Right cardiac atrium (tissue), 5 donors: ENCODE measurements at regions not wholly inside any gene's neighbourhood (a gene's known extent, or its start where the extent isn't known, plus 50 kb on each side); places are given as distances from the start of the nearest gene placed in this dataset.
A peak's percentile ranks its signal among the peaks of the same experiment; 100 is the strongest.

Experiments used
- ATAC-seq, 2 donors: fragments of 200-7000 bp; cut with Tn5 transposase; one replicate each; pipeline versions ENCODE4 v1.8.0 to v1.9.1; 2020; ENCODE audit warnings: moderate library complexity in 2 of 2, mild to moderate bottlenecking in 1 of 2
- DNase-seq, 3 donors: peaks; one replicate each; pipeline ENCODE4 v3.0.0-alpha.2; 2020
- H3K27ac ChIP-seq: one replicate; pipeline ENCODE4 v1.5.1; 2013; ENCODE audit warnings: mild to moderate bottlenecking, low read length, control low read depth, moderate library complexity
- H3K27me3 ChIP-seq: one replicate; pipeline ENCODE4 v1.6.1; 2013; ENCODE audit not compliant: control insufficient read depth, insufficient read depth
- H3K4me1 ChIP-seq: one replicate; pipeline ENCODE4 v1.6.1; 2013; ENCODE audit warnings: low read length; ENCODE audit not compliant: control insufficient read depth, insufficient read depth
- H3K4me3 ChIP-seq: one replicate; pipeline ENCODE4 v1.5.1; 2013; ENCODE audit warnings: low read length, control low read depth
- H3K9me3 ChIP-seq: one replicate; pipeline ENCODE4 v1.6.1; 2013; ENCODE audit warnings: low read length; ENCODE audit not compliant: control insufficient read depth
- WGBS: extraction: QIAGEN DNeasy Blood & Tissue Kit; methylation state at CpG from one replicate; pipeline ENCODE4 v1.1.7; 2013; 5-methylcytosine and 5-hydroxymethylcytosine counted together
- intact Hi-C, 4 donors: fragments of 100-400 bp; cut with DNase I; formaldehyde crosslinking; loops; one replicate each; pipeline versions ENCODE4 v1.11.0 to v1.14.0; 2022 to 2023
- donor health status: healthy with polysubstance abuse.
- donor health status: DM: no; HTN: yes; CAD: no.
- donor health status: DM: no; HTN: no; CAD: no.
- donor health status: DM: no; HTN: yes; CAD: no; lungs with severe emphysema.
- donor health status: DM: yes; HTN: yes; CAD: no.

DNA sequence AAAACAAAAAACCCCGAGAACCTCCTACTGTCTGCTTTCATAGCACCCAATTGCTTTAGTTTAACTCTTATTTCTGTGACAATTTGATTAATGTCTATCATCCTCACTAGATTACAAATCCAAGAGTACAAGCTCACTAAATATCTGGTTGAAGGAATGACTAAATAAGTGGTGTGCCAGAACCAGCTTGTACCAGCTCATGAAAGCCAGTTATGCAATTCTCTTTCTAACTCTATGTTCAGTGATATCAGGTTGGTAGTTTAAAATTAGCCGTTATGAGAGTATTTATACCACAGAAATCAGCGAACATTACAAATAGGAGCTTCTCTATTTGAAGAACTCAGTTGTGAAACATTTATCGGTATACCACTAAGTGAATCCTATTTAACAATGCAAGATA is 137.2 kb upstream of the MITF start:
- H3K27ac ChIP-seq, result no peak overlapping the region
- DNase-seq (no peak), ATAC-seq (no peak)
- no peaks in the 10 kb centered on the region for H3K27me3 ChIP-seq
- no peaks in the 10 kb centered on the region for H3K4me1 ChIP-seq
- 85% methylated on average over 4 of the region's 4 CpGs for WGBS
- intact Hi-C loops, result no loop called here
- no peaks in the 10 kb centered on the region for H3K9me3 ChIP-seq
- H3K4me3 ChIP-seq, result no peak overlapping the region

DNA sequence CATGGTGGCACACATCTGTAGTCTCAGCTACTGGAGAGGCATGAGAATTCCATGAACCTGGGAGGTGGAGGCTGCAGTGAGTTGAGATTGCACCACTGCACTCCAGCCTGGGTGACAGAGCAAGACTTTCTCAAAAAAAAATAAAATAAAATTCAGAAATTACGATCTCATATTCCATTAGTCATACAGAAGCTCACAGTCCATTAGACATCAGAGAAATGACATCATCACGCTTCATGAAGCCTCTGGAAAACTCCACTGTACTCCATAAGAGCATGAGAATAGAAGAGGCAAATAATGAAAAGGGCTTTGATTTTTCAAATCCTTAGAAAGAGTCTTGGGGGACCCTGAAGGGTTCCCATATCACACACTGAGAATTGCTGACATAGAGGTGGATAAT is 145.0 kb upstream of the MITF start:
- WGBS, result 93% methylated on average over 2 of the region's 2 CpGs

DNA sequence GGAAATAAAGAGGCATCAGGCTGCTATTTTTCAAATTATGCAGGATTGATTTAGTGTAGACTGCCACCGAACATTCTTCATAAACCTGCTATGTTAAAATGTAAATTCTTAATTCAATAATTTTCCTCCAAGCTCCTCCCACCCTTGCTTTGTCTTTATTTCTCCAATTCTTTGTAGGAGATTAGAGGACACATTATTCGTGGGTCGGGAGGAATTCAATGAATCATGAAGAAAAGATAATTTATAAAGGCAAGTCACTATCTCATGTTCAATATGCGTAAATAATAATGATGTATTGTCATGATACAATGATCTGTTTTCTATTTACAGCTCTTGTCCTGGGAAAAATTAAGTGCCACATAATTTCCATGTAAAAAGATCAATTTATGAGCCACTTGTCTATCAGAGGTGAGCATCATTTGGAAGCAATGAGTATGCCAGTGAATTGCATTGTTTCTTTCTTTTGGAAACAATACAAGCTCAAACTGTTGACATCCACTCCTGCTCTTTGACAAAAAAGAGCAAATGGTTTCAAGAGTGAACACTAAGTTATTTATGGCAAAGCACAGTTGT is 148.0 kb upstream of the MITF start:
- WGBS, result 77% methylated on average over 4 of the region's 4 CpGs
- Histone ChIP-seq H3K9me3 (no peaks in the 10 kb centered on the region), H3K27me3 (no peaks in the 10 kb centered on the region), H3K27ac (no peak overlapping the region), H3K4me3 (no peak overlapping the region), H3K4me1 (no peaks in the 10 kb centered on the region)
- intact Hi-C loops, result no loop called here
- DNase-seq (no peak), ATAC-seq (no peak)

More for the DNA sequence above, 145.0 kb upstream of the MITF start:
- H3K4me1 ChIP-seq, result no peaks in the 10 kb centered on the region
- no peak overlapping the region for H3K4me3 ChIP-seq
- H3K27ac ChIP-seq, result no peak overlapping the region
- ATAC-seq (no peak), DNase-seq (no peak)
- H3K27me3 ChIP-seq, result no peaks in the 10 kb centered on the region
- intact Hi-C loops, result no loop called here
- H3K9me3 ChIP-seq, result no peaks in the 10 kb centered on the region

- no peak overlapping the region for H3K4me3 ChIP-seq
- H3K9me3 ChIP-seq, result no peaks in the 10 kb centered on the region
- H3K4me1 ChIP-seq, result no peaks in the 10 kb centered on the region
- H3K27me3 ChIP-seq, result no peaks in the 10 kb centered on the region
- no peak overlapping the region for H3K27ac ChIP-seq
- ATAC-seq, result no peak
- intact Hi-C loops, result no loop called here
- no peak for DNase-seq
Measured at GRCh38 chr3:69590111-69590510, 149.2 kb upstream of the MITF start.

GRCh38 chr3:69588170-69588569 is 151.1 kb upstream of the MITF start:
- no peaks in the 10 kb centered on the region for H3K27me3 ChIP-seq
- no peak overlapping the region for H3K27ac ChIP-seq
- no peak for ATAC-seq
- no peak overlapping the region for H3K4me3 ChIP-seq
- intact Hi-C loops, result no loop called here
- 93% methylated on average over 2 of the region's 2 CpGs for WGBS
- no peaks in the 10 kb centered on the region for H3K9me3 ChIP-seq
- H3K4me1 ChIP-seq, result no peaks in the 10 kb centered on the region
- DNase-seq, result no peak

- Histone ChIP-seq H3K4me3 (no peak overlapping the region), H3K9me3 (no peaks in the 10 kb centered on the region), H3K27me3 (no peaks in the 10 kb centered on the region), H3K27ac (no peak overlapping the region), H3K4me1 (no peaks in the 10 kb centered on the region)
- ATAC-seq (no peak), DNase-seq (no peak)
- WGBS, result 95% methylated on average over 1 of the region's 1 CpG
- intact Hi-C loops, result no loop called here
Measured at GRCh38 chr3:69585472-69585871, 153.8 kb upstream of the MITF start.

DNA sequence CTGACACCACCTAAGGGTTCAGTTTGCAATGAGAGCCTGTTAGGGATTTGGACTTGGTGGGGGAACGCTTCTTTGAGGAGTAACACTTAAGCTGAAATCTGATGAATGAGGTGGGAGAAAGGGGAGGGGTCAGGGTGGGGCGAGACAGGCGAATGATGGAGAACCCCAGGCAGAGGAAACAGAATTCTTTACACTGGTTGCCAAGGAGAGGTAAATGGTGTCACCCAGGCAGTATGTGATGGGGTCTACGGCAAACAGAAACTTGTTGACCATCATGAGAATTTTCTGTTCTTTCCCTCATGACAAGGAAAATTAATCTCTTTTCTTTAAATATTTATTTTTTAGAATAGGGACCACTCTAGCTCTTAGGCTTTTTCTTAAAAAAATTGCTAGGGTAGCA is 157.2 kb upstream of the MITF start:
- intact Hi-C loops, result no loop called here
- Histone ChIP-seq H3K9me3 (no peaks in the 10 kb centered on the region), H3K4me1 (no peaks in the 10 kb centered on the region), H3K4me3 (no peak overlapping the region), H3K27me3 (no peaks in the 10 kb centered on the region), H3K27ac (no peak overlapping the region)
- WGBS, result 66% methylated on average over 4 of the region's 4 CpGs
- no peak for ATAC-seq
- no peak for DNase-seq

- Histone ChIP-seq H3K27me3 (no peaks in the 10 kb centered on the region), H3K9me3 (no peaks in the 10 kb centered on the region), H3K27ac (no peak overlapping the region), H3K4me1 (no peaks in the 10 kb centered on the region), H3K4me3 (no peak overlapping the region)
- DNase-seq, result no peak
- 41% methylated on average over 8 of the region's 8 CpGs for WGBS
- intact Hi-C loops, result loop anchor here in 1 of 4 donors (2.0 kb wide), 1 partner anchor 15 kb away; no protein-coding TSS in a partner anchor
- peak; percentile 23 to 59 for ATAC-seq
Measured at GRCh38 chr3:69579306-69580041, 159.8 kb upstream of the MITF start.

DNA sequence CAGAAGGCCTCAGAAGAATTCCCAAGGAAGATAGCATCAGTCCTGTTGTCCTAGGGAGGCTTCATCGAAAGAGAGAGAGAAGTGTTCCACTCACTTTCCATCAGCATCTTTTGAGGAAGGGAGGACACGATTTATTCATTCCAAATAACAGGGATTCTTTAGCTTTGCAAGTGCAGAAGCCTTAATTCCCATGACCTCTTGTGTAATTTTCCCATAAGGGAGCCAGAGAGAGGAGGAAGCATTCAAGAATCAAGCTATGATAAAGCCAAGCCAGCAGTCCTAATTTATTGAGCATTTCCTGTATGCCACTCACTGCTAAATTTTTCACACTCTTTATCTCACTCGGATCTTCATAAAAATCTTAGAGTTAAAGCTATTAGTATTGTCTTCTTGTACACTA is 169.7 kb upstream of the MITF start:
- Histone ChIP-seq H3K9me3 (no peaks in the 10 kb centered on the region), H3K27me3 (no peaks in the 10 kb centered on the region), H3K4me3 (no peak overlapping the region), H3K27ac (no peak overlapping the region), H3K4me1 (peaks cover 4% of the 10 kb centered on the region)
- 30% methylated on average over 3 of the region's 3 CpGs for WGBS
- intact Hi-C loops, result no loop called here
- ATAC-seq, result peak in 1 of 2 donors; percentile 70
- DNase-seq, result no peak

- intact Hi-C loops, result no loop called here
- Histone ChIP-seq H3K9me3 (no peaks in the 10 kb centered on the region), H3K27me3 (no peaks in the 10 kb centered on the region), H3K4me1 (peaks cover 5% of the 10 kb centered on the region), H3K4me3 (no peak overlapping the region), H3K27ac (no peak overlapping the region)
- WGBS, result 62% methylated on average over 2 of the region's 2 CpGs
- DNase-seq, result no peak
- no peak for ATAC-seq
Measured at GRCh38 chr3:69568951-69569350, 170.3 kb upstream of the MITF start.

GRCh38 chr3:69568458-69568857 is 170.8 kb upstream of the MITF start:
- WGBS, result 30% methylated on average over 2 of the region's 2 CpGs
- H3K4me3 ChIP-seq, result no peak overlapping the region
- ATAC-seq (peak in 1 of 2 donors; percentile 38), DNase-seq (no peak)
- intact Hi-C loops, result no loop called here
- peaks cover 5% of the 10 kb centered on the region for H3K4me1 ChIP-seq
- H3K27ac ChIP-seq, result no peak overlapping the region
- H3K27me3 ChIP-seq, result no peaks in the 10 kb centered on the region
- H3K9me3 ChIP-seq, result no peaks in the 10 kb centered on the region

GRCh38 chr3:69567710-69568052 is 171.6 kb upstream of the MITF start:
- DNase-seq (no peak), ATAC-seq (no peak)
- H3K4me1 ChIP-seq, result peaks cover 5% of the 10 kb centered on the region
- no peaks in the 10 kb centered on the region for H3K9me3 ChIP-seq
- no peak overlapping the region for H3K4me3 ChIP-seq
- 81% methylated on average over 2 of the region's 2 CpGs for WGBS
- H3K27ac ChIP-seq, result no peak overlapping the region
- intact Hi-C loops, result no loop called here
- H3K27me3 ChIP-seq, result no peaks in the 10 kb centered on the region
